Fibroblast of pulmonary artery (primary cell): ENCODE measurements at regions not wholly inside any gene's neighbourhood (a gene's known extent, or its start where the extent isn't known, plus 50 kb on each side); places are given as distances from the start of the nearest gene placed in this dataset.

Source experiments
- DNase-seq: peaks from one replicate; pipeline ENCODE4 v3.0.0-alpha.2; 2010; ENCODE audit warnings: low read depth
- H3K4me3 ChIP-seq: replicated peaks from 2 replicates; pipeline ENCODE4 v1.5.1; 2011; ENCODE audit warnings: low read depth, mild to moderate bottlenecking, control low read depth, low read length, moderate library complexity
- CTCF ChIP-seq: IDR thresholded peaks from 2 replicates; pipeline ENCODE4 v1.5.1; 2011; ENCODE audit warnings: mild to moderate bottlenecking, control low read depth, low read length, inconsistent platforms; ENCODE audit errors: missing control alignments

- DNase-seq, result peak; percentile 9
- no peak overlapping the region for H3K4me3 ChIP-seq
- TF ChIP-seq CTCF, result no peak
These were observed 221.8 kb upstream of the FAM83B start for GRCh38 chr6:54624779-54625178.

- DNase-seq, result no peak
- H3K4me3 ChIP-seq, result no peak overlapping the region
- TF ChIP-seq CTCF, result no peak
These were observed 217.4 kb upstream of the FAM83B start for GRCh38 chr6:54629131-54629530.

GRCh38 chr6:54632984-54633565 lies 213.5 kb upstream of the FAM83B start:
- DNase-seq, result no peak
- TF ChIP-seq CTCF, result no peak
- H3K4me3 ChIP-seq, result no peak overlapping the region

GRCh38 chr6:54633601-54634000 lies 213.0 kb upstream of the FAM83B start:
- TF ChIP-seq CTCF, result no peak
- no peak for DNase-seq
- H3K4me3 ChIP-seq, result no peak overlapping the region

- H3K4me3 ChIP-seq, result no peak overlapping the region
- TF ChIP-seq CTCF, result no peak
- DNase-seq, result no peak
These were observed 205.7 kb upstream of the FAM83B start for GRCh38 chr6:54640911-54641310.

- H3K4me3 ChIP-seq, result no peak overlapping the region
- peak; percentile 35 for DNase-seq
- no peak for TF ChIP-seq CTCF
These were observed 200.3 kb upstream of the FAM83B start for GRCh38 chr6:54646069-54646950.
